Activated T-cell treated with anti-CD3 and anti-CD28 coated beads for 4 hours (primary cell): ENCODE measurements at regions not wholly inside any gene's neighbourhood (a gene's known extent, or its start where the extent isn't known, plus 50 kb on each side); places are given as distances from the start of the nearest gene placed in this dataset.

Experiments used
- DNase-seq: peaks from one replicate; pipeline ENCODE4 v3.0.0-alpha.2; 2020

GRCh38 chr14:89625731-89626232 is 208.7 kb upstream of the FOXN3 start:
- no peak for DNase-seq

- DNase-seq: no peak
Measured at GRCh38 chr14:89625244-89625713, 208.2 kb upstream of the FOXN3 start.

- DNase-seq: no peak
Measured at GRCh38 chr14:89624500-89625156, 207.6 kb upstream of the FOXN3 start.

GRCh38 chr14:89621791-89622638 is 205.0 kb upstream of the FOXN3 start:
- no peak for DNase-seq

- DNase-seq: peak; percentile 39
Measured at GRCh38 chr14:89621009-89621421, 204.0 kb upstream of the FOXN3 start.

- no peak for DNase-seq
Measured at GRCh38 chr14:89620436-89620835, 203.4 kb upstream of the FOXN3 start.

GRCh38 chr14:89619596-89619995 is 202.6 kb upstream of the FOXN3 start:
- DNase-seq: no peak

GRCh38 chr14:89618811-89619551 is 201.9 kb upstream of the FOXN3 start:
- DNase-seq: peak; percentile 36

GRCh38 chr14:89618330-89618708 is 201.3 kb upstream of the FOXN3 start:
- DNase-seq: no peak

- no peak for DNase-seq
Measured at GRCh38 chr14:89617481-89618329, 200.7 kb upstream of the FOXN3 start.

- DNase-seq: no peak
Measured at GRCh38 chr14:89616852-89617341, 199.9 kb upstream of the FOXN3 start.

GRCh38 chr14:89616425-89616824 is 199.4 kb upstream of the FOXN3 start:
- DNase-seq: no peak

- DNase-seq: no peak
Measured at GRCh38 chr14:89615421-89615820, 198.4 kb upstream of the FOXN3 start.

- no peak for DNase-seq
Measured at GRCh38 chr14:89614009-89614691, 197.1 kb upstream of the FOXN3 start.

GRCh38 chr14:89613260-89614008 is 196.4 kb upstream of the FOXN3 start:
- no peak for DNase-seq

- DNase-seq: no peak
Measured at GRCh38 chr14:89609500-89610100, 192.6 kb upstream of the FOXN3 start.

- no peak for DNase-seq
Measured at GRCh38 chr14:89607453-89607852, 190.4 kb upstream of the FOXN3 start.

GRCh38 chr14:89603938-89604480 is 187.0 kb upstream of the FOXN3 start:
- DNase-seq: no peak

GRCh38 chr14:89600950-89601826 is 184.2 kb upstream of the FOXN3 start:
- no peak for DNase-seq
